Lung (tissue), 11 donors: ENCODE measurements at regions not wholly inside any gene's neighbourhood (a gene's known extent, or its start where the extent isn't known, plus 50 kb on each side); places are given as distances from the start of the nearest gene placed in this dataset.

Source experiments
- ATAC-seq: fragments of 200-7000 bp; cut with Tn5 transposase; one replicate; pipeline ENCODE4 v1.9.1; 2020; ENCODE audit warnings: moderate number of reproducible peaks; ENCODE audit not compliant: insufficient read depth, low FRiP score
- DNase-seq, 3 donors: peaks; one replicate each; pipeline ENCODE4 v3.0.0-alpha.2; 2013 to 2017
- H3K27ac ChIP-seq, 2 donors: one replicate each; pipeline ENCODE4 v1.5.1; 2013; ENCODE audit warnings: mild to moderate bottlenecking in 2 of 2, moderate library complexity in 2 of 2, control low read depth in 1 of 2, inconsistent platforms in 1 of 2, low read depth in 1 of 2, low read length in 1 of 2
- H3K27me3 ChIP-seq, 3 donors: one replicate each; pipeline ENCODE4 v1.5.1; 2013; ENCODE audit warnings: low read length in 2 of 3; ENCODE audit not compliant: control insufficient read depth in 3 of 3, insufficient read depth in 3 of 3
- H3K36me3 ChIP-seq, 4 donors: one replicate each; pipeline ENCODE4 v1.5.1; 2013; ENCODE audit warnings: low read length in 4 of 4, mild to moderate bottlenecking in 1 of 4, moderate library complexity in 1 of 4; ENCODE audit not compliant: control insufficient read depth in 4 of 4, insufficient read depth in 4 of 4
- H3K4me1 ChIP-seq, 5 donors: one replicate each; pipeline ENCODE4 v1.5.1; 2013; ENCODE audit warnings: low read length in 5 of 5, mild to moderate bottlenecking in 2 of 5, moderate library complexity in 1 of 5; ENCODE audit not compliant: control insufficient read depth in 5 of 5, insufficient read depth in 5 of 5
- H3K4me3 ChIP-seq: one replicate; pipeline ENCODE4 v1.5.1; 2013; ENCODE audit warnings: mild to moderate bottlenecking, control low read depth, moderate library complexity
- H3K9ac ChIP-seq, 2 donors: one replicate each; pipeline ENCODE4 v1.5.1; 2013; ENCODE audit warnings: low read length in 2 of 2, control low read depth in 1 of 2; ENCODE audit not compliant: insufficient read depth in 1 of 2
- H3K9me3 ChIP-seq, 4 donors: one replicate each; pipeline ENCODE4 v1.5.1; 2013; ENCODE audit warnings: low read length in 3 of 4, mild to moderate bottlenecking in 1 of 4, moderate library complexity in 1 of 4; ENCODE audit not compliant: control insufficient read depth in 4 of 4, insufficient read depth in 3 of 4
- WGBS, 2 donors: extraction: QIAGEN DNeasy Blood & Tissue Kit; methylation state at CpG; one replicate each; pipeline ENCODE4 v1.1.7; 2013; 5-methylcytosine and 5-hydroxymethylcytosine counted together
- TF ChIP-seq, protein P1 (sequence below): IDR thresholded peaks from 2 replicates; pipeline ENCODE4 v1.5.1; 2012; ENCODE audit warnings: mild to moderate bottlenecking; ENCODE audit errors: control extremely low read depth, extremely low read depth
- donor health status: control.
- donor health status: control.
- donor health status: Bipolar disorder and iron deficiency.
- donor health status: healthy.
- donor health status: DM: yes; HTN: yes; CAD: no.

DNA sequence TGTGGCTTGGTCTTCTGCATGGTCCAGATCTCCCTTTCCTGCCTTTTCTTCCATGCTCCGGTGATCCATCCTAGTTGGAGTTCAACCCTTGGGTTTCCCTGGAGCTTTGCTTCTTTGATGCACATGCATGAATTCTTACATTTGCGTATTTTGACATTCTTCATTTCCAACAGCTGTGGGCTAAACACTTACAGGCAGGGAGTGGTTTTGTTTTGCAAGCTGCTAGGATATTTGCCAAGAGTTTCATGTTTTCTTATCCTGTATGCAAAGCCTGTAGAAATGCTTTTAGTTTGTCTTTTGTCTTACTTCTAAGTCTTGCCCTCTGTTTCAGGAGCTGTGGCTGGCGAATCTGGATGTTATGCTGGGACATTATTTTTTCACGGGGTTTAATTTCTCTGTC, 90.3 kb upstream of the PAXBP1 start:
- TF ChIP-seq, protein P1, sequence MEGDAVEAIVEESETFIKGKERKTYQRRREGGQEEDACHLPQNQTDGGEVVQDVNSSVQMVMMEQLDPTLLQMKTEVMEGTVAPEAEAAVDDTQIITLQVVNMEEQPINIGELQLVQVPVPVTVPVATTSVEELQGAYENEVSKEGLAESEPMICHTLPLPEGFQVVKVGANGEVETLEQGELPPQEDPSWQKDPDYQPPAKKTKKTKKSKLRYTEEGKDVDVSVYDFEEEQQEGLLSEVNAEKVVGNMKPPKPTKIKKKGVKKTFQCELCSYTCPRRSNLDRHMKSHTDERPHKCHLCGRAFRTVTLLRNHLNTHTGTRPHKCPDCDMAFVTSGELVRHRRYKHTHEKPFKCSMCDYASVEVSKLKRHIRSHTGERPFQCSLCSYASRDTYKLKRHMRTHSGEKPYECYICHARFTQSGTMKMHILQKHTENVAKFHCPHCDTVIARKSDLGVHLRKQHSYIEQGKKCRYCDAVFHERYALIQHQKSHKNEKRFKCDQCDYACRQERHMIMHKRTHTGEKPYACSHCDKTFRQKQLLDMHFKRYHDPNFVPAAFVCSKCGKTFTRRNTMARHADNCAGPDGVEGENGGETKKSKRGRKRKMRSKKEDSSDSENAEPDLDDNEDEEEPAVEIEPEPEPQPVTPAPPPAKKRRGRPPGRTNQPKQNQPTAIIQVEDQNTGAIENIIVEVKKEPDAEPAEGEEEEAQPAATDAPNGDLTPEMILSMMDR, result no peak
- H3K9ac ChIP-seq, result no peak overlapping the region
- 50% methylated on average over 4 of the region's 4 CpGs for WGBS, 2 donors
- peaks cover 0 to 10% (median 2%) of the 10 kb centered on the region in 4 donors for H3K9me3 ChIP-seq
- H3K4me1 ChIP-seq, result peaks cover 0 to 16% (median 0%) of the 10 kb centered on the region in 5 donors
- H3K4me3 ChIP-seq, result no peak overlapping the region
- H3K36me3 ChIP-seq, result no peaks in the 10 kb centered on the region
- no peak for ATAC-seq
- DNase-seq, result peak; percentile 29 to 94 (median 87)
- no peak overlapping the region for H3K27ac ChIP-seq
- peaks cover 0 to 4% (median 0%) of the 10 kb centered on the region in 3 donors for H3K27me3 ChIP-seq

DNA sequence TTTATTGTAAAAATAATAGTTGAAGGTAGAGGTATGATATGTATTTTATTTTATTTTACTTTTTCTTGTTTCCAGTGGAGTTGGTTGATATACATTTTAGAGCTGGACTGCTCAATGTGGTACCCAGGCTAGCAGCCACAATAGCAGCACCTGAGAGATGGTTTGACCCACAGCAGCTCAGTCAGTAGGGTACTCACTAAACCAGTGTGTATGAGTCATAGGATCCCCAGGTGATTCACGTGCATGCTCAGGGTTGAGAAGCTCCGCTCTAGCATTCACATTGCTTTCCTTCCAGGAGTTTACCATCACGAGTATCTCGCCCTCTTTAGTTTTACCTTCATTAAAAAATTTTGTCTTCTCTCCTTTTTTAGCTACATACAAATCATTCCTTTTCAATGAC, 96.0 kb upstream of the PAXBP1 start:
- 79 to 82% methylated on average over 4 of the region's 4 CpGs for WGBS, 2 donors
- no peak overlapping the region for H3K9ac ChIP-seq

DNA sequence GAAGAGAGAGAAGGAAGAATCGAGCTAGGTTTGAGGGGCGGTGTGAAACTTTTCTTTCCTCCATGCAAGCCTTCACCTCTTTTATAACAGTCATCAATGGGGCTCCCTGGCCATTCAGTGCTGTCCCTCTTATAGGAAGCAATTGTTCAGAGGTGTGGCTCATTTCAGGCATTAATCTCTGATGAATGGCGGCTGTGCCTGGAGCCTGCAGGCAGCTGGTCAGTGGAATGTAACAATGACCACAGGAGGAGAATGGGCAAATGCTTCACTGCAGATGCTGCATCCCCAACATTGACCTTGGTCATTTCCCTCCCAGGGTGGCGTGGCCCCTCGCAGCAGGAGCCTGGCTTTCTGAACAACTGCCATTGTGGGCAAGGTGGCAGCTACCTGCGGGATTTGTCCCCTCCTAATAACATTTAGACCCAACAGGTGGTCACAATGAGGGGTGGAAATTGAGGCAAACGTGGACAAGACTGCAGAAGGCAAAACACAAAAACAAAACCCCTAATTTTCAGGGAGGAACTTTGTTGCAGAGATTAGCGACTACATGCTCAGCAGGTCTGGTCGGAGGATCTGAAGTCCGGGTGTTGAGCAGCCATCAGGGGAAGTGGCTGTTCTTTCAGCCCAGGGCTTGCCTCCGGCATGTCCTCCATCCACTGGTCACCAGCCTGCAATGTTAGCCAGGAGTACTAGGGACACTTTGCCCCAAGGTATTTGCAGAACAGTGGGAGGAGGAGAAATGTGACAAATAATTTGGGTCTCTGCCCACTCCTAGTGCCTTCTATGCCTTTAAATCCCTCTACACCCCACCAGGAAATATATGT, 97.3 kb upstream of the PAXBP1 start:
- Histone ChIP-seq H3K4me1 (no peaks in the 10 kb centered on the region), H3K4me3 (no peak overlapping the region), H3K9ac (no peak overlapping the region), H3K27me3 (peaks cover 0 to 10% (median 0%) of the 10 kb centered on the region in 3 donors), H3K36me3 (no peaks in the 10 kb centered on the region), H3K27ac (no peak overlapping the region), H3K9me3 (no peaks in the 10 kb centered on the region)
- TF ChIP-seq, protein P1, result no peak
- DNase-seq (no peak), ATAC-seq (no peak)
- 81 to 86% methylated on average over 11 of the region's 11 CpGs for WGBS, 2 donors

More for the DNA sequence above, 96.0 kb upstream of the PAXBP1 start:
- no peak overlapping the region for H3K27ac ChIP-seq
- H3K9me3 ChIP-seq, result no peaks in the 10 kb centered on the region
- H3K4me1 ChIP-seq, result peaks cover 0 to 5% (median 0%) of the 10 kb centered on the region in 5 donors
- no peak for DNase-seq
- no peak overlapping the region for H3K4me3 ChIP-seq
- H3K27me3 ChIP-seq, result peaks cover 0 to 10% (median 0%) of the 10 kb centered on the region in 3 donors
- TF ChIP-seq, protein P1, result no peak
- no peak for ATAC-seq
- H3K36me3 ChIP-seq, result no peaks in the 10 kb centered on the region
